Middle frontal gyrus (tissue), 1 donor: ENCODE measurements at regions not wholly inside any gene's neighbourhood (a gene's known extent, or its start where the extent isn't known, plus 50 kb on each side); places are given as distances from the start of the nearest gene placed in this dataset.
"Not testable (repeated sequence)": the region's sequence is repeated elsewhere in the genome, so short reads cannot be mapped to it uniquely, and the experiment has no call there.

Experiments
- DNase-seq: peaks from one replicate; pipeline ENCODE4 v3.0.0-alpha.2; 2015; ENCODE audit warnings: low spot score; ENCODE audit errors: extremely low spot score

DNA sequence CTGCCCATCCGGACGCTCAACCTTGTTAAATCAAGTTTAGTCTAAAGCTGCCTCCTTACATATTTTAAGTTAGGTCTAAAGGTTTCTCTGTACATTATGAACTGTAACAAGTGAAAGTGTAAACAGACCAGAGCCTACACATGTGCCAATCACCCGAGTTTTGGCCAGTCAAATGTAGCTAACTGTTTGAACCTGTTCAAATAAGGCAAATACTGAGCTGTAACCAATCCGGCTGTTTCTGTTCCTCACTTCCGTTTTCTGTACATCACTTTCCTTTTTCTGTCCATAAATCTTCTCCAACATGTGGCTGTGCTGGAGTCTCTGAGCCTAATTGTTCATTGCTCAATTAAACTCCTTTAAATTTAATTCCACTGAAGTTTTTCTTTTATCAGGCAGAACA is 113.3 kb upstream of the SHISA3 start:
- DNase-seq = no peak

DNA sequence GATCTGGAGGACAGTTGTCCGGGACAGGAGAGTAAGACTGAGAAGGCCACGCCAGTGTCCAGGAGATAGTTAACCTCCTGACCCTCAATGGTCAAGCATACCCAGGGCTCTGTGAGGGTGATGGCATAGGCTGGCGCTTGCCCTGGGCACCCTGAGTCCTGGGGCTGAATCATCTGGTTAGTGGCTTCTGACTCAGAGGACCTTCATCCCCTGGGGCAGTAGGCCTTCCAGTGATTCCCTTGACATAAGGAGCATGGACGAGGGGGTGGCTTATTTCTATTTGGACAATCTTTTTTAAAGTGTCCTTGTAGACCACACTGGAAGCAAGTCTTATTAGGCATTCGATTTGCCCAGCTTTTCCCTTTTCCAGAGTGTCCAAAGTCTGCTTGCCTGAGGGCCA is 108.4 kb upstream of the SHISA3 start:
- not testable (repeated sequence) for DNase-seq

DNA sequence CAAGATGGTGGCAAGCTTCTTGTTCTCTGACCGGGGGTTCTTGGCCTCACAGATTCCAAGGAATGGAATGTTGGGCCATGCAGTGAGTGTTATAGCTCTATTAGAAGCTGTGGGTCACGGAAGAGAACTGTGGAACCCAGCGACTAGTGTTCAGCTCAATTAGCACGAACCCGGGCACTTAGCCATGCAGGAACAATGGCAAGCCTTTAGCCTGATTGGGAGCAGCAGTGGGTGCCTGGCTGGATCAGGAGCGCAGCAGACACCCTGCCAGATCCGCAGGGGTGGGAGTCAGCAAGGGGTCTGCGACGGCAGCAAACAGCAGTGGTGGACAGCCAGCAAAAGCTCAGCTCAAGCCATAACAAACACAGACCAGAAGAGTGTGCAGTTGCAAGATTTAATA is 105.1 kb upstream of the SHISA3 start:
- DNase-seq = not testable (repeated sequence)

DNA sequence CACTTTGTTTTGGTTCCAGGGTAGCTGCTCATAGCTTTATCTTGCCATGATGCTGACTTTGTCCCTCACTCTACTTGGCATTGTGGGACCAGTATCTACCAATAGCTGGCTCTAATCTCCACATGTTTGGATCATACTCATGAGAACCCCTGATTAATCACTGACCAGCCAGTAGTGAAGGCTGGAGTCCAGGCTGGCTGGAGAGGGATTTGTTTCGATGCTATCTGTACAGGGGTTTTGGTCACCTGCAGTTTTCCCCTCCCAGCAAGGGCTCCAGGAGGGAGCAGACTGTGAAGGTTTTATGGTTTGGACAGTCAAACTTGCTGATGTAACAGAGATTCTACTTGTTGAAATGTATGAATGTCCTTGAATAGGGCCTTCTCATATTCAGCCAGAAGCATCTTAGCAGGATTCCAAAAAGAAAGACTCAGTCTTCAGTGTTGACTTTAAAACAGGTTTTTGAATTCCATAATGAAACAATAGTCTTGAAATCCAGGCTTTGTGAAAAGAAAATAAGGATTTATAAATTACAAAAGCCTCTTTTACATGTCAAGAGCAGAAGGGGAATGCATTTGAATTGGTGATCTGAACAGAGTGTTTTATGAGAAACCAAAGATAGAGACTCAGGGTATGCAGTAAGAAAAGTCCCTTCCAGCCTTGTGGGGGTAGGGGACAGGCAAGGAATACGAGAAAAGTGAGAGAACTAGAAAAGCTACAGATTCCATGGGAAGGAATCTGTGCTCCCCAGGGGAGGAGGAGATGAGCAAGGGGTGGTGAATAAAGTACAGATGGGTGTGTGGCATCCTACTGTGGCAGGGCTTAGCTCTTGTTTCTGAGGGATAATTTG is 103.1 kb upstream of the SHISA3 start:
- DNase-seq = no peak

DNA sequence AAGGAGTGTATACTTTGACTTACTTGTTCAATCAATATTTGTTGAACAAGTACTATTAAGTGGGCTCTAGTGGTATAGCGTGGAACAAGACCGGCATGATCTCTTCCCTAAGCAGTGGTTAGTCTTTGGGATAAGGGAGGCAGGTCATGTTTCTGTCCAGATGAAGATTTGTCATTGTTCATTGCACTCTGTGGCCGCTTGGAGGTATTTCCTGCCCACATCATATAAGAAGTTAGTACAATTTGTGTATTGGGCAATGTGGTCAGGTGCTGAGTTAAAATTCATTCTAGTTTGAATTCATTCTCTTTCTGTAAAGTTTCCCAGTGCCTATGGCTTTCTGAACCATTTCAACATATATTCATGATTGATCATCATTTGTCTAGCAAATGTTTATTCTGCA is 101.1 kb upstream of the SHISA3 start:
- DNase-seq = no peak

DNA sequence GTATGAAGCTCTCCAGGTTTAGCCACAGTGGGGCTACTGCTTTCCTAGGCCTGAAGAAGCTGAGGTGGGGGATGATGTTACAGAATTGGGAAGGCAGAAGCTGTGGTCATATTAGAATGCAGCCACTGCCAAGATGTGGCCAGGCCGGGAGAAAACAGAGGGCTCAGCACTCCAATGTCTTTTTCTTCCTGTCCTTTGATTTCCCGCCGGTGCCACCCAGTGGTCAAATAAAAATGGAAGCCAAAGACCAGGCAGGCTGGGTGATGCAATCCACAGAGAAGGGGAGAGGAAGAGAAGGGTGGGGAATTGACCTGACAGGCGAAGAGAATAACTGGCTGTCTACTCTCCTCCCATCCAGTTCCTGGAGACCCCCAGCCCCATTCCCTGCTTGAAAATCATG is 94.9 kb upstream of the SHISA3 start:
- no peak for DNase-seq

DNA sequence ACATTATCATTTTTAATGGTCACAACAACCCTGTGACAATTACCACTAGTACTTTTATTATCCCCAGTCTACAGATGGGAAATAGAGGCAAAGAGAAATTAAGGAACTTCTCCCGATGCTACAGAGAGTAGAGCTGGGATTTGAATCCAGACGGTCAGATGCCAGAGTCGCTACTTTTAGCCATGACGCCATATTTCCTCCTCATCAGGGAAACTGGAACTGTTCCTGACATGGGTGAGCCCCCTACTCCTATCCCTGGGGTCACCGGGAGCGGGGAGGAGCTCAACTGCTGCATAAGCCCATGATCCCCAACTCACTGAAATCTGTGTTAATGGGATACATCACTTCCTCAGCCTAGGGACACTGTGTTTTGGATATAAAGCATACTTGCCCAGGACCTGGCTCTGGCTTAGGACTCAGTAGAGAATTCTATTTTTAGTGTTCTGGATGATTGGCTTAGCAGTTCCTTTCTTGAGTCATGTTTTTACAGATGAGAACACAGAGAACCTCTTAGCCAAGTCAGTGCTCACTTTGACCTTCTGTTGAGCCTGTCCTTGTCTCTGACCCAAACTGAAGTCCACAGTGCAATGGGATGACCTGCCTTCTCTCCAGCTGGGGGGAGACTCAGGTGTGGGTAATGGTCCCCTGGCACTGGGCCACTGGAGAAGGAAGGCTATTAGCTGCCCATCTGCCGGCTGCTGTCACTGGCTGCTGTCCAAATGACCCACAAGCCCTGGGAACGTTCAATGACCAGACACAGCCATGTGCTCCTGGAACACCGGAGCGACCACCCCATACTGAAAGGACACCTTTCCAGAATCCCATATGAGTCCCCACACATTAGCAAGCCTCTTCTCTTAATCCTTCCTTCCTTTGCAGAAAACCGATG is 90.8 kb upstream of the SHISA3 start:
- no peak for DNase-seq

DNA sequence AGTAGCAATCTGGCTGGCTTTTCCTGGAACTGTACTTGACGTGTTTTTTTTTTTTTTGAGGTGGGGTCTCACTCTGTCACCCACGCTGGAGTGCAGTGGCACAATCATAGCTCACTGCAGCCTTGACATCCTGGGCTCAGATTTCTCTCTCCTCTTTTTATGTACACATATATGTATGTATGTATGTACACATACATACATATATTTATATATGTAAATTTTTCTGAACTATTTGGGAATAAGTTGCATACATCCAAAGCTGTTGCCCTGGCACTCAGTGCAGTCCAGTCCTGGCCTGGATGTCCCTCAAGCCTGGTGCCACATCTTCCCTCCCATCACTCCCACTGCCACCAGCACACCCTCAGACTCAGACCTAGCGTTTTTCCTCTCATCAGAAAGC is 89.0 kb upstream of the SHISA3 start:
- DNase-seq = no peak

DNA sequence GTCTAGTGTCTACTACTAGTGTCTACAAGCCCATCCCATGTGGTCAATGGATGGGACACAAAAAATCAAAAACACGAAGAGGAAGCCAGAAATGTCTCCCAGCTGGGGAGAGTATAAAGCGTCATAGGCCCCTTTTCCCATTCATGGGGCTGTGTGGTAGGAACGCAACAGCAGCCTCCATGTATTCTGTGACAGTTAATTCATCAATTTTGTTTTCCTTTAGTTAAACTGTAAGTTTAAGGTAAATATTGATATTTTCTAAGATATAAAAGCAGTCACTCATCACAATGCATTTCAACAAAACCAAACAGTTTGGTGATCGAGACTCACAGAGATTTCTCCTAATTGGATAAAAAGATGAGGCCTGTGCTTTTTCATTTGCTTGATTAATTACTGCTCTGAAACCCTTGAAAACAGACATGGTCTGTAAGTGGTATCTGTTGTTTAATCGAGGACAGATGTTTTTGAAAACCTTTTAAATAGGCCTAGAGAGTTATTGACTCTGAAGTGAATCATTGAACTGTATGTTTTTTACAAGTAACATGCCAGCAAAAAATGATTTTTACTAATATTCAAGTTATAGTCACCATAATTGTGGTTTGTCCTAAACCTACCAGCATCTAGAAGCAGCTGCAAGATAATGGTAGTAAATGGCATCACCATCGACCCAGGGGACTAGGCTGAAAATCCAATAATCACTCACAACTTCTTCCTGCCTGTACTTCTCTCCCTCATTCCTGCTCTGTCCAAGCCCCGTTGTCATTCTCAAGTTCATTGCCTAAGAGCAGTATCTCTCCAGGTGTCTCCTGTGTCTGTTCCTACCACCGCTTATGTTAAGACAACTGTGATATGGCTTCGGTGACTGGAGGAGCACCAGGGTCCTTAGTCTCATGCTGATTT is 87.7 kb upstream of the SHISA3 start:
- DNase-seq = no peak

DNA sequence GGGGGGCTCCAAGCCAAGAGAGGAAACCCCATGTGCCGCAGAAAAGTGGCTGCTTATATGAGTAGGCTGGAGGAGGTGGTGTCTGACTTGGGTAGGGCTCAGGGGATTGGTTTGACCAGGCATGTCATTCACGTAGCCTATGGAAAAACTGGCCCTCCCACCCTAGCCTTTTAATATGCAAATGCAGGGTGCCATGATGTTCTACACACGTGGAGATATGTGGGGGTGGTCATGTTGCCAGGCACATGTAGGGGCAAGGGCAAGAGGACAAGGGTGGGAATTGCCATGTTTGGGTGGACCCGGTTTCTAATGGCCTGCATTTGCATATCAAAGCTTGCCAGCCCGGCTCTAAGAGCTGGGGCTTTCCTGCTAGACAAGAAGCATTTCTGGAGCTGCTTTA is 86.9 kb upstream of the SHISA3 start:
- no peak for DNase-seq

DNA sequence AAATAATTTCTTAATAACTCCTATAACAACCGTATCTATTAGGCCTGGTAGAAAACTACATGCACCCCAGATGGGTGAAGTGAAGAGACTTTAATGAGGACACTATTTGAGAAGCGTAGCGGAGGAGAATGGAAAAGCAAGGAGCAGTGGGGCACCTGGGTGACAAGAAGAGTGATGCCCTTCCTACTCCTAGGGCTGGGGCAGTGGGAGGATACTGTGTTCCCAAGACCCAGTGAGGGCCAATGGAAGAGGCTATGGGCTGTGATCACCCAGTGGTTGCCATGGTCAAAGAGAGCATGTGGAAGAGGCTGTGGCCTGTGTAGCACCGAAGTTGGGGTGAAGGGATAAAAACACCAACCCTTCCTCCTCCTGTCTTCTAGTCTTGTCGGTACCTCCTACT is 86.5 kb upstream of the SHISA3 start:
- no peak for DNase-seq

DNA sequence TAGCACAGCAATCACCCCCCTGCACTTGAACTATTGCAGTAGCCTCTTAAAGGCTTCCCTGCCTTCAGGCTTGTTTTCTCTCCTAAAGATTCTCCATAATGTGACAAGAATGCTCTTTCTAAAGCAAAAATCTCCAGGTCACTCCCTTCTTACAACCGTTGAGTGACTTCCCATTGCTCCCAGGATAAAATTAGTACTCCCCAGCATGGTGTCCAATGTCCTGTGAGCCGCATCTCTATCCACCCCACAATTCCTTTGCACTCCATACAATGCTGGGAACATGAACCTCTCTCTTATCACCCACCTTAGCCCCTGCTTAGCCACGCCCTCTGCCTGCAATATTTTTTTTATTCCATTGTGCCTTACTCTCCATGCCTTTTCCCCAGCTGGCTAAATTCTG is 85.7 kb upstream of the SHISA3 start:
- DNase-seq = no peak

DNA sequence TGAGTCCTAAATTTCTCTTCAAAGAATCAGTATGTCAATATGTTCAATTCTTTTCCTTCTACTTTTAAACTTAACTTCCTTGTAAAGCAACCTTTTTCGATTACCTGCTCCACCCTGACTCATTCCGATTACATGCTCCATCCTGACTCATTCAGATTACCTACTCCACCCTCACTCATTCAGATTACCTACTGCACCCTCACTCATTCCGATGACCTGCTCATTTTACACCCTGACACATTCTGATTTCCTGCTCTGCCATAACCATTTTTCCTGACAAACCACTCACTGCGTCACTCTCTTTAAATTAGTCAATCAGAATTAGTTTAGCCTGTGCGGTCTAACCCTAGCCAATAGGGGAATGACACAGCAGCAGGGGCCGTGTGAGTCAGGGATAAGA is 83.9 kb upstream of the SHISA3 start:
- DNase-seq = not testable (repeated sequence)

DNA sequence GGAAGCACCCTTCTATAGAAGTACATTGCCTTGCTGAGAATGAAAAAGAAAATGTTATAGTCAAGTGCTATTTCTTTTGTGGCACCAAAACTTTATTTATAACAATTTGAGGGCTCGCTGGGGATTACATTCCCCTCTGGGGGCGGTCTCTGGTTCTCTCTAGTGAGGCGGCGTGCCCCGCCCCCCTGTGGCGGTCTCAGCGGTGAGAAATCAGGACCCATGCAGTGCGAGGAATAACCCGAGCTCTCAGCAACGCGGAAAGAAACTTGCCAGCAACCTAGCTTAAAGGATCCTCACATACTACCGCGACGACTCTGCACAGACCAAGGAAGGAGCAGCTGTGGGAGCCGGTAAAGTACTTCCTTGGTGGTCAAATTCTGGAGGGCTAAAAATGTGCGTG is 83.4 kb upstream of the SHISA3 start:
- no peak for DNase-seq

DNA sequence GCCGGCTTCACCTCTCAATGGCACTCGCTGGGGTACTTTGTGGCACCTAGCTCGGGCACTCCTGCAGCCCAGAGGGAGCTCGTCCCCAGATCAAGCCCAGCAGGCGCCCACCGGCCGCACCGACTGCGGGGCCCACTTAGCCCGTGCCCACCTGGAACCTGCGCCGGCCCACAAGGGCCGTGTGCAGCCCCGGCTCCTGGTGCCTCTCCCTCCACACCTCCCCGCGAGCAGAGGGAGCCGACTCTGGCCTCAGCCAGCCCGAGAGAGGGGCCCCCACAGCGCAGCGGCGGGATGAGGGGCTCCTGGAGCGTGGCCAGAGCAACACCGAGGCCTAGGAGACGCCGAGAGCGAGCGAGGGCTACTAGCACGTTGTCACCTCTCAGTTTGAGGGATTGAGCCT is 82.1 kb upstream of the SHISA3 start:
- no peak for DNase-seq

DNA sequence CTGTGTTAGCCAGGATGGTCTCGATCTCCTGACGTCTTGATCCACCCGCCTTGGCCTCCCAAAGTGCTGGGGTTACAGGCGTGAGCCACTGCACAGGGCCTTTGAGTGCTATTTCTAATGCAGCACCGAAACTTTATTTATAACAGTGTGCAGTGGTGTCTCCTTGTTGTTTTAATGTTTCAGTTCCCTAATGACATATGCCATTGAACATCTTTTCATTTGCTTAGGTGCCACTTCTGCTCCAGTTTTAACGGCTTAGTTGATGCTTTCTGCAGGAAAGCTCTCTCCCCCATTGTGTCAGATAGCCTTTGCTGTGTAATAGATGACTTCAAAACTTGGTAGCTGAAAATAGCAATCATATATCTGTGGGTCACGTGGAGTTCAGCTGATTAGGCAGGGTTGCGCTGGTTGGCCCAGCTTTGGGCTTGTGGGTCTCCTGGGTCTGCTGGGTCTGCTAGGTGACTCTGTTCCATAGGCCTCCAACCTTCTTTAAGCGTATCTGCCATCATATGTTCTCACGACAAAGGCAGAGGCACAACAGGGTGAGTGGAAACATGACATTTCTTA is 76.4 kb upstream of the SHISA3 start:
- DNase-seq = no peak

DNA sequence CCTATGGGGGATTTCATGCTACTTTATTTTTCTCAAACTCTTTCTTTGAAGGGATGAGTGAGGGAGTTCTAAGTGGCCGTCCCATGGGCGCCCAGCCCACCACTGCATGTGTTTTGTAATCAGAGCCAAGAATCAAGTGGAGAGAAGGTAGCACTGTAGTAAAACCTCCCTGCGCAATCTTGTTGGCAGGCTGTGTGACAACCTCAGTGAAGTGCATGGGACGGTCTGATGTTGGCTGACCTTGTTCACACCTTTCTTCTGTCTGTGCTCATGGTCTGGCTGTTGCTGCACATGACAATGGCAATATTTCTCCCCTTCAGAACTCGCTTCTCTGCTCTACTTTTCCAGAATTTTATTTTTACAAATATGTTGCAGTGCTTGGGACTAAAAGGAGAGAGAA is 71.2 kb upstream of the SHISA3 start:
- no peak for DNase-seq

DNA sequence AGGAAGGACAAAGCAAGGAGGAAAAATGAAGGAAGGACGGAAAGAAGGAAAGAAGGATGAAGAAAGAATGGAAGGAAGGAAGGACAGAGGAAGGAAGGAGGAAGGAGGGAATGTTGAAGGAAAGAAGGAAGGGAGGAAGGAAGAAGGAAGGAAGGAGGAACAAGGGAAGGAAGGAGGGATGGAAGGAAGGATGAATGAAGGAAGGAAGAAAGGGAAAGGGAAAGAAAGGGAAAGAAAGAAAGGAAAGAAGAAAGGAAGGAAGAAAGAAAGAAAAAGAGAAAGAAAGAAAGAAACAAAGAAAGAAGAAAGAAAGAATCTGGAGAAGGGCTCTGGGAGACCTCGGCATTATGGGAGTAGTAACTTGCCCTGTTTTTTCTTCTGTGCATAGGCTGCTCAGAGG is 70.8 kb upstream of the SHISA3 start:
- DNase-seq = no peak

DNA sequence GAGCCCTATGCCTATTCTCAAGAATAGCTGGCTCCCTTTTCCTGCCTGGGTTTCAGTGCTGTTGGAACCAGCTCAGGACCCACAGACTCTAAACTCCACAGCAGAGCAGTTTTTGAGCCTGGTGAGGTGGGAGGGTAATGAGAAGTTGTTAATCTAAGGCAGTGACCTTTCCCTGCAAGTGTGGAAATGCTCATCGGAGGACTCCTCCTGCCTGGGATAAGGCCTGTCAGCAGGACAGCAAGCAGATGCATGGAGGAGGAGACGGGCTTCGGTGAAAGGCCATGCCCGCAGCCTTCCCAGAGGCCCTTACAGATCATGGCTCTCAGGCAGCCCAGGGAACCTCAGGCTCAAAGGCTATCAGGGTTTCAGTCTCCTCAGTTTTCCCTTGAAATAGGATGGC is 70.0 kb upstream of the SHISA3 start:
- no peak for DNase-seq

DNA sequence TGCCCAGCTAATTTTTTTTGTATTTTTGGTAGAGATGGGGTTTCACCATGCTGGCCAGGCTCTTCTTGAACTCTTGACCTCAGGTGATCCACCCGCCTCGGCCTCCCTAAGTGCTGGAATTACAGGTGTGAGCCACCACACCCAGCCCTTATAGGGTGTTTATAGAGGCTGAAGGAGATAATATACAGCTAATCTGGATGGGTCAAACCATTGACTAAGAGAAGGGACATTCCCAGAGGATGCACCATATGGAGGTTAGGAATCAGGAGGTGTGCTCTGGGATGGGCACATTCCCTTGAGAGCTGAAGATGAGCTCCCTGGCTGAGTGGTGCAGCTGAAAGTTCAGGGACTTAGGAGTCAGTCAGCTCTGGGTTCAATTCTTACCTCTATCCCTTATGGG is 68.3 kb upstream of the SHISA3 start:
- DNase-seq = no peak

DNA sequence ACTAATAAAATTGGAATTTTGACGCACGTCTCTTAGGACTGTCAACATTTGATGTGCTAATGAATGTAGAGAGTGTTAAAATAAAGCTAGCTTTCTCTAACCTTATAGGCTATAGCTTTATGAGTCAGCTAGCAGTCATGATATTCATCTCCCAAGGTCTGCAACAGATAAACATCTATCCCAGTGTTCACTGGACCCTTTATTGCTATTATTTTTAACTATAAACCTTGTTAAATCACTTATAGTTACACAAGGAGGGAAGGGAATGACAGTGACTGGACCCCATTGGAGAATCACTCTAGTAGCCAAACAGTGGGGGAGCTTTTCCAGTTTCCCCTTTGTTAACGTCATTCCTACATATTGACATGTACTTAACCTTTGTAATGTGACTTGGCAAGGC is 67.9 kb upstream of the SHISA3 start:
- no peak for DNase-seq
